HG03135 (cell line): ENCODE measurements at regions not wholly inside any gene's neighbourhood (a gene's known extent, or its start where the extent isn't known, plus 50 kb on each side); places are given as distances from the start of the nearest gene placed in this dataset.

Source experiments
- ATAC-seq: cut with Tn5 transposase; IDR thresholded peaks from one replicate; pipeline ENCODE4 v1.9.1; 2021; ENCODE audit warnings: mild to moderate bottlenecking, moderate library complexity; ENCODE audit not compliant: unreplicated experiment

GRCh38 chr7:35355199-35355598 is 101.3 kb upstream of the TBX20 start:
- ATAC-seq: no peak

DNA sequence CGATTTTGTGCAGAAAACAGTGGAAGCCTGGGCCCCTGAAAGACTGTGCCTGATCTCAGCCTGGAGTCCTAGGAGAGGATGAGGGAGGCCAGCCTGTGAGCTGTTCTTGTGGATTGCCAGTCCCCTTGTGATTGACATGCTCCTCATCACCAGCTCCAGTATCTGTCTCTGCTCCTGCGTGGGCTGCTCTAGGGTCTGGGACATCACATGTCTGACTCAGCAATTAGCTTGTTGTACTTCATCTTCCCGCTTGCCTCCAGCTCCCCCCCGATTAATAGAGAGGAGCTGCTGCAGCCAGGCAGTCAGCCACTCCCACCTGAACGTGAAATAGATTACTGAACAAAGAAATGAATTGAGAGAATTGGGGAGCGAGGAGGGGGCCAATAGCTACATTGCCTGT is 99.6 kb upstream of the TBX20 start:
- ATAC-seq: no peak

DNA sequence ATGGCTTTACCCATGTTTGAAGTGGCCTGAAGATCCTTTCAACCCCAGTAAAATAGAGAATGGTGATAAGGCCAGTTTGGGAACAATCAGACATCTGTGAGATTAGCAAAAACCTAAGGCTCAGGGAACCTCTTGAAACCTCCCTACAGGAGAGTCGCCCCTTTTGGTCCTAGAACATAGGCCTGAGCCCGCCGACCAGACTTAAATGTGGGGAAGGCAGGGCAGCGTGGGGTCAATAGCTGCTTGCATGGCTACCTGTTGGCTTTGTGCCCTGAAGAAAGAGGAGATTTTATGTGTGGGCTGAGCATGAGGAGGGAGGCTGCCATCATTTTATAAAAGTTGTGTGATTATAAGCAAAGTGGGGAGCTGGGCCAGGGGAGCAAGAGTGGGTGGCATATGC is 97.6 kb upstream of the TBX20 start:
- ATAC-seq: no peak

- ATAC-seq: no peak
Measured at GRCh38 chr7:35348611-35349400, 94.9 kb upstream of the TBX20 start.

DNA sequence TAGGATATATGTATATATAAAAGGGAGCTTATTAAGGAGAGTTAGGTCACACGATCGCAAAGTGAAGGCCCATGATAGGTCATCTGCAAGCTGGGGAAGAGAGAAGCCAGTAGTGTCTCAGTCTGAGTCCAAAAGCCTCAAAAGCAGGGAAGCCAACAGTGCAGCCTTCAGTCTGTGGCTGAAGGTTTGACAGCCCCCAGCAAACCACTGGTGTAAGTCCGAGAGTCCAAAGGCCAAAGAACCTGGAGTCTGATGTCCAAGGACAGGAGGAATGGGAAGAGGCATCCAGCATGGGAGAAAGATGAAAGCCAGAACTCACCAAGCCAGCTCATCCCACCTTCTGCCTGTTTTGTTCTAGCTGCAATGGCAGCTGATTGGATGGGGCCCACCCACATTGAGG is 88.9 kb upstream of the TBX20 start:
- ATAC-seq: no peak

GRCh38 chr7:35339811-35340210 is 85.9 kb upstream of the TBX20 start:
- ATAC-seq: no peak

- ATAC-seq: no peak
Measured at GRCh38 chr7:35336444-35336843, 82.5 kb upstream of the TBX20 start.

DNA sequence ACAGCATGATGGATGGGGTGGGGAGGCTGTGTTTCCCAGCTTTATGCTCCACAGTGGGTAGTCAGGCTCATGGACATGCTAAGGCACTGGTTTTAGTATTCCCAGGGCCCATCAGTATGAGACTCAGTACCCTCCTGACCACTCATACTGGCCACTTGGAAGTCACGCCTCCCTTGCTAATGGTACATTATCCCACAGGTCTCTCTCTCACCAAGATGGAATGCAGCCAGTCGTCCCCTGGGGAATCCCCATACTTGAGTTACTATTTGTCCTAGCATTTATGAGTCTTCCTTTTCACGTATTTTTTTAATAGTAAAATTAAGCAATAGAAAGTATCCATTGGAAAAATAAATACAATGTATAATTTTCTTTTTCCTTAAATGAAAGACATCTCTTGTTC is 80.6 kb upstream of the TBX20 start:
- no peak for ATAC-seq

- no peak for ATAC-seq
Measured at GRCh38 chr7:35333265-35333664, 79.4 kb upstream of the TBX20 start.

DNA sequence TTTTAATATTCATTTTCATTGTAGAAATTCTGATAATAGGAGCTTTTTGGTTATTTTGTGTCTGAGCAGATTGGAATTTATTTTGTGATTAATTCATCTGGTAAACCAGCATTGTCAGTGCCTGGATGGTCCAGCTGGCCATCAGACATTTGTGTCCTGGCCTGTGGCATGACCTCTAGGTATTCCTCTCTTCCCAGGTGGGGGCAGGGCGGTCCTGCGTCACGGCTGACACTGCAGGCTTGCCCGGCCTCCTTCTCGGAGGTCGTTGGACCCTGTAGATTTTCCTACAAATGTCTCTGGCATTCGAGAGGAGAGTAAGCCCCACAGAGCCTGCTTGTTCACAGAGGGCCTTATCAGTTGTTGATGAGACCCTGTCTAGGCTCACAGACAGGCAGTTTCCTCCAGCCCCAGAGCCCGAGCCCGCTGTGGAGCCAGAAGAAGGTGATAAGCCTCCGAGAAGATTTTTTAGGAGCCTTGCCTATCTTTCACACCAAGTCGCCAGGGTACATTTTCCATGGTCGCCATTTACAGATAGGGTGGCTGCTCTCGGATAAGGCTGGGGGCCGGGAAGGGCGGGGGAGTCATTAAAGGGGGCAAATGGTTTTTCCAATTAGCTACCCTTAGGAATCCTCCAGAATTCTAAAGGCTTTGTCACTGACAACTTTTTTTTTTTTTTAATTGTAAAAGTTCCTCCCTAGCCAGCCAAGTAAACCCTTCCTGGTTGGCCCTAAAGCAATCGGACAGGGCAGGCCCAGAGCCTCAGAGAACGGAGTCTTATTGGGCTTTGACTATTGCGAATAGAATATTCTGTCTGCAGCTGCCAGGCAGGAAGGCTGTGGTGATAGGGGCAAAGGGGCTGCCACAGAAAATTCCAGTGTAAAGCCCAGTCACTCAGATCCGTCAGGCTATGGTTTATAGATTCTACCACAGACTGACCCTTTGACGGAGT is 78.1 kb upstream of the TBX20 start:
- no peak for ATAC-seq

GRCh38 chr7:35329026-35329425 is 75.1 kb upstream of the TBX20 start:
- ATAC-seq: no peak

DNA sequence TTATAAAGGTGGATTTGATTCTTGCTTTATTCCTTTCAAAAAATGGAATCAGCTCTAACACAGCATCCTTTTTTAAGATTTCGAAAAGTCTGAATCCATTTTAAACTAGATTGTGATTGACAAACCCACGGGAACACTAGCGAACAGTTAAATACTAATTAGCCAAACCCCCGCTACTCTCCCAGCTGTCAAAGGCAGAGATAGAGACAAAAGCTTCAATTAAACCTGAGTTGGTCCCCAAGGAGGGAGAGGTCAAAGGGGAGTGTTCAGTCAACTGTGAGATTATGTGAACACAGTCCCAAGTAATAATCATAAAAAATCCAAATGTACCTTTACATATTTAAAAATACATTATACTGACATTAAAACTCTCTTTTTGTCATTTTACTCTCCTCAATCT is 65.7 kb upstream of the TBX20 start:
- ATAC-seq: no peak

GRCh38 chr7:35316549-35316948 is 62.6 kb upstream of the TBX20 start:
- ATAC-seq: no peak

DNA sequence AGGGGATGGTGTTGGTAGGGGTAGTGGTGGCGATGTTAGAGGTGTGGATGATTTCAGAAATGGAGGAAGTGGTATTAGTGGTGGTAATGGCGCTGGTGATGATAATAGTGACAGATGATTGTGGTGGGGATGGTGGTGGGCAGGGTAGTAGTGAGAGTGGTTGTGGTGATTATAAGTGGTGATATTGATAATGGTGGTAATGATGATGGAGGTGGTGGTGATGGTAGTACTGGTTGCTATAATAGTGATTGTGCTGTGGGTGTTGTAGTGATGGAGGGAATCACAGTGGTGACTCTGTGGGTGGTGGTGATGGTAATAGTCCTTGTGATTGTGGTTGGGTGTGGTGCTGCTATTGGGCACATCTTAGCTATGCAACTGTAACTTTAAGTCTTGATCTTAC is 61.6 kb upstream of the TBX20 start:
- ATAC-seq: no peak

GRCh38 chr7:35314354-35314753 is 60.5 kb upstream of the TBX20 start:
- ATAC-seq: no peak

DNA sequence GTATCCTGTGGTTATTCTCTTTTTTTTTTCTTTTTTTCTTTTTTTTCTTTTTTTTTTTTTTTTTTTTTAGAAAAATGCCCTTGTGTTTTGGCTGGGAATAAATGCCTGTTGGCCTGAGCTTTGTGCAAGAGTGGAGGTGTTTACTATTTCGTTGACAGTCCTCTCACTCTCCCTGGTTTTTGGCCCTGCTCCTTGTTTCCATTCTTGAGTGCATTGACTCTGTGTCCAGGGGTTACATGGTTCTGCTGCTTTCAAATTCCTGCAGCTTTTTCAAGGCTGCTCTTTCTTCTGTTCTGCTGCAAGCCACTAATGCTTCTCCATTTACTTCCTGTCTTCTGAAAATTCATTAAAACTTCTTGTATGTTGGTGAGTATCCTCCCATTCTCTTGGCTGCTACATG is 59.7 kb upstream of the TBX20 start:
- no peak for ATAC-seq
